ENCODE measurements at regions not wholly inside any gene's neighbourhood (a gene's known extent, or its start where the extent isn't known, plus 50 kb on each side); places are given as distances from the start of the nearest gene placed in this dataset.

GRCh38 chr4:170775851-170776250, 686.1 kb upstream of the AADAT start:
- no peaks in the 10 kb centered on the region for H3K27me3 Mint-ChIP-seq
- H3K4me1 Mint-ChIP-seq (ENCODE audit: low read depth): no peaks in the 10 kb centered on the region
- H3K27ac Mint-ChIP-seq: no peak overlapping the region
- DNase-seq (ENCODE audit: low spot score, unreplicated experiment): no peak
- no peaks in the 10 kb centered on the region for H3K9me3 Mint-ChIP-seq (ENCODE audit: low read depth)
- no peaks in the 10 kb centered on the region for H3K36me3 Mint-ChIP-seq (ENCODE audit: insufficient read depth)
- no peak overlapping the region for H3K4me3 Mint-ChIP-seq (ENCODE audit: low read depth)
- no peak for TF ChIP-seq CTCF (IDR thresholded peaks at IDR 0.05; ENCODE audit: unreplicated experiment)

- no peaks in the 10 kb centered on the region for H3K36me3 Mint-ChIP-seq (ENCODE audit: insufficient read depth)
- H3K4me3 Mint-ChIP-seq (ENCODE audit: low read depth): no peak overlapping the region
- H3K9me3 Mint-ChIP-seq (ENCODE audit: low read depth): no peaks in the 10 kb centered on the region
- H3K27ac Mint-ChIP-seq: no peak overlapping the region
- no peak for TF ChIP-seq CTCF (IDR thresholded peaks at IDR 0.05; ENCODE audit: unreplicated experiment)
- H3K27me3 Mint-ChIP-seq: no peaks in the 10 kb centered on the region
- no peaks in the 10 kb centered on the region for H3K4me1 Mint-ChIP-seq (ENCODE audit: low read depth)
- no peak for DNase-seq (ENCODE audit: low spot score, unreplicated experiment)
These were observed 684.0 kb upstream of the AADAT start for GRCh38 chr4:170773709-170774273.

- H3K4me3 Mint-ChIP-seq (ENCODE audit: low read depth): no peak overlapping the region
- no peak for TF ChIP-seq CTCF (IDR thresholded peaks at IDR 0.05; ENCODE audit: unreplicated experiment)
- no peaks in the 10 kb centered on the region for H3K27me3 Mint-ChIP-seq
- no peak for DNase-seq (ENCODE audit: low spot score, unreplicated experiment)
- no peak overlapping the region for H3K27ac Mint-ChIP-seq
- no peaks in the 10 kb centered on the region for H3K36me3 Mint-ChIP-seq (ENCODE audit: insufficient read depth)
- H3K4me1 Mint-ChIP-seq (ENCODE audit: low read depth): no peaks in the 10 kb centered on the region
- H3K9me3 Mint-ChIP-seq (ENCODE audit: low read depth): no peaks in the 10 kb centered on the region
These were observed 682.7 kb upstream of the AADAT start for GRCh38 chr4:170772429-170772828.

- no peaks in the 10 kb centered on the region for H3K4me1 Mint-ChIP-seq (ENCODE audit: low read depth)
- H3K27me3 Mint-ChIP-seq: no peaks in the 10 kb centered on the region
- no peaks in the 10 kb centered on the region for H3K36me3 Mint-ChIP-seq (ENCODE audit: insufficient read depth)
- H3K4me3 Mint-ChIP-seq (ENCODE audit: low read depth): no peak overlapping the region
- H3K27ac Mint-ChIP-seq: no peak overlapping the region
- H3K9me3 Mint-ChIP-seq (ENCODE audit: low read depth): no peaks in the 10 kb centered on the region
- no peak for TF ChIP-seq CTCF (IDR thresholded peaks at IDR 0.05; ENCODE audit: unreplicated experiment)
- DNase-seq (ENCODE audit: low spot score, unreplicated experiment): no peak
These were observed 680.9 kb upstream of the AADAT start for GRCh38 chr4:170770664-170771063.

- no peak for DNase-seq (ENCODE audit: low spot score, unreplicated experiment)
- no peaks in the 10 kb centered on the region for H3K9me3 Mint-ChIP-seq (ENCODE audit: low read depth)
- H3K4me3 Mint-ChIP-seq (ENCODE audit: low read depth): no peak overlapping the region
- no peaks in the 10 kb centered on the region for H3K4me1 Mint-ChIP-seq (ENCODE audit: low read depth)
- no peaks in the 10 kb centered on the region for H3K36me3 Mint-ChIP-seq (ENCODE audit: insufficient read depth)
- no peaks in the 10 kb centered on the region for H3K27me3 Mint-ChIP-seq
- no peak overlapping the region for H3K27ac Mint-ChIP-seq
- no peak for TF ChIP-seq CTCF (IDR thresholded peaks at IDR 0.05; ENCODE audit: unreplicated experiment)
These were observed 680.1 kb upstream of the AADAT start for GRCh38 chr4:170769862-170770261.
